Neural crest cell (in vitro differentiated cells): ENCODE measurements at regions not wholly inside any gene's neighbourhood (a gene's known extent, or its start where the extent isn't known, plus 50 kb on each side); places are given as distances from the start of the nearest gene placed in this dataset.

Experiments
- DNase-seq: peaks from one replicate; pipeline ENCODE4 v3.0.0; 2021; ENCODE audit warnings: low read depth, mixed read lengths, low spot score
- H3K27ac Mint-ChIP-seq: one replicate; pipeline ENCODE4 v1.8.0; 2021; ENCODE audit warnings: mild to moderate bottlenecking, mixed read lengths; ENCODE audit not compliant: unreplicated experiment
- H3K27me3 Mint-ChIP-seq: 2 replicates; pipeline ENCODE4 v1.8.0; 2021; ENCODE audit warnings: low read depth, mild to moderate bottlenecking, mixed read lengths
- H3K36me3 Mint-ChIP-seq: 2 replicates; pipeline ENCODE4 v1.8.0; 2021; ENCODE audit warnings: low read depth, mild to moderate bottlenecking, mixed read lengths
- H3K4me1 Mint-ChIP-seq: 2 replicates; pipeline ENCODE4 v1.8.0; 2021; ENCODE audit warnings: mixed read lengths
- H3K4me3 Mint-ChIP-seq: one replicate; pipeline ENCODE4 v1.8.0; 2021; ENCODE audit warnings: mild to moderate bottlenecking, mixed read lengths
- H3K9me3 Mint-ChIP-seq: 2 replicates; pipeline ENCODE4 v1.8.0; 2021; ENCODE audit warnings: mixed read lengths
- TF ChIP-seq, protein P1 (sequence below): fragments of 200-600 bp; sonication (generic); conservative IDR thresholded peaks from 2 replicates; pipeline ENCODE4 v1.5.0; 2021; ENCODE audit warnings: antibody characterized with exemption, mild to moderate bottlenecking

GRCh38 chr6:138030872-138031271 is 76.3 kb downstream of the PERP start:
- Mint-ChIP-seq H3K9me3 (no peaks in the 10 kb centered on the region), H3K4me1 (no peaks in the 10 kb centered on the region), H3K27me3 (no peaks in the 10 kb centered on the region), H3K4me3 (no peak overlapping the region), H3K27ac (no peak overlapping the region), H3K36me3 (no peaks in the 10 kb centered on the region)
- DNase-seq: no peak
- TF ChIP-seq, protein P1, sequence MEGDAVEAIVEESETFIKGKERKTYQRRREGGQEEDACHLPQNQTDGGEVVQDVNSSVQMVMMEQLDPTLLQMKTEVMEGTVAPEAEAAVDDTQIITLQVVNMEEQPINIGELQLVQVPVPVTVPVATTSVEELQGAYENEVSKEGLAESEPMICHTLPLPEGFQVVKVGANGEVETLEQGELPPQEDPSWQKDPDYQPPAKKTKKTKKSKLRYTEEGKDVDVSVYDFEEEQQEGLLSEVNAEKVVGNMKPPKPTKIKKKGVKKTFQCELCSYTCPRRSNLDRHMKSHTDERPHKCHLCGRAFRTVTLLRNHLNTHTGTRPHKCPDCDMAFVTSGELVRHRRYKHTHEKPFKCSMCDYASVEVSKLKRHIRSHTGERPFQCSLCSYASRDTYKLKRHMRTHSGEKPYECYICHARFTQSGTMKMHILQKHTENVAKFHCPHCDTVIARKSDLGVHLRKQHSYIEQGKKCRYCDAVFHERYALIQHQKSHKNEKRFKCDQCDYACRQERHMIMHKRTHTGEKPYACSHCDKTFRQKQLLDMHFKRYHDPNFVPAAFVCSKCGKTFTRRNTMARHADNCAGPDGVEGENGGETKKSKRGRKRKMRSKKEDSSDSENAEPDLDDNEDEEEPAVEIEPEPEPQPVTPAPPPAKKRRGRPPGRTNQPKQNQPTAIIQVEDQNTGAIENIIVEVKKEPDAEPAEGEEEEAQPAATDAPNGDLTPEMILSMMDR: no peak

GRCh38 chr6:138031417-138031816 is 75.8 kb downstream of the PERP start:
- Mint-ChIP-seq H3K4me3 (no peak overlapping the region), H3K9me3 (no peaks in the 10 kb centered on the region), H3K27ac (no peak overlapping the region), H3K27me3 (no peaks in the 10 kb centered on the region), H3K4me1 (no peaks in the 10 kb centered on the region), H3K36me3 (no peaks in the 10 kb centered on the region)
- DNase-seq: no peak
- TF ChIP-seq, protein P1: no peak

GRCh38 chr6:138031850-138032249 is 75.4 kb downstream of the PERP start:
- H3K4me3 Mint-ChIP-seq: no peak overlapping the region
- H3K4me1 Mint-ChIP-seq: peaks cover 2% of the 10 kb centered on the region
- no peak for DNase-seq
- no peaks in the 10 kb centered on the region for H3K27me3 Mint-ChIP-seq
- no peaks in the 10 kb centered on the region for H3K9me3 Mint-ChIP-seq
- H3K36me3 Mint-ChIP-seq: no peaks in the 10 kb centered on the region
- TF ChIP-seq, protein P1: no peak
- H3K27ac Mint-ChIP-seq: no peak overlapping the region

DNA sequence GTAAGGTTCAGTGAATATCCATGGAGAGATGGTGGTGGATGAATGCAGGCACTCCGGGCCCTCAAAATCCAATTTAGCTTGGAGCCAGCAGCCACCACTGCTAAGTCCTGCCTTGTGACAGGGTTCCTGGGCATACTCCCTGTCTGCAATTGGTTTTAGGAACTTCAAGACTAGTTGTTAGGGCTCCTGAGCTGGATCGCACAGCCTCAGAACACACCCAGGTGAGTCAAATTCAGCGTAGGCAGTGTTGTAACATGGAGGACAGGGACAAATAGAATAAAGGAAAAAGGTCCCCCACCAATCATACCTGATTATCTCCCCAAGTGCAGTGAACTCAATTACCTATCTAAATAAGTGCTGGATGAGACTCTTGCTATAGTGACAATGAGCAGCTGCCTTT is 74.6 kb downstream of the PERP start:
- Mint-ChIP-seq H3K27ac (no peak overlapping the region), H3K9me3 (no peaks in the 10 kb centered on the region), H3K4me3 (no peak overlapping the region), H3K4me1 (peaks cover 9% of the 10 kb centered on the region), H3K27me3 (no peaks in the 10 kb centered on the region), H3K36me3 (no peaks in the 10 kb centered on the region)
- no peak for DNase-seq
- TF ChIP-seq, protein P1: no peak

GRCh38 chr6:138034229-138034628 is 73.0 kb downstream of the PERP start:
- H3K27ac Mint-ChIP-seq: no peak overlapping the region
- no peaks in the 10 kb centered on the region for H3K9me3 Mint-ChIP-seq
- H3K36me3 Mint-ChIP-seq: no peaks in the 10 kb centered on the region
- H3K27me3 Mint-ChIP-seq: no peaks in the 10 kb centered on the region
- TF ChIP-seq, protein P1: no peak
- DNase-seq: no peak
- no peak overlapping the region for H3K4me3 Mint-ChIP-seq
- H3K4me1 Mint-ChIP-seq: peaks cover 9% of the 10 kb centered on the region

DNA sequence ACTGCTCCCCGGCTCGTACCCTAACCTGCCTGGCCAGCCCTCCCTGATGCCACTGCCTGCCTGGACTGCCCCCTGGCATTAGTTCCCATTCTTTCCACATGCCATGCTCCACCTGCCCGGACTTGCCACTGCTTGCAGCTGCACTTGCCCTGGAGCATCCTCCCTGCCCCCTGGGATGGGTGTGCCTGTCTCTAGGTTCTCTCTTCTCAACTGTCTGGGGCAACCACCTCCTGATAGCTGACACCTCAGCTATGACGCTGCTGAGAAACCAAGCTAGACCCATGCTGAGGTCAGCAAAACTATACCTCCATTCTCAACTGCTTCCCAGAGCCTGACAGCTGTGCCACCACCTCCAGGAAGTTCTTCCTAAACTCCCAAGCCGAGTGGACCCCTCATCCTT is 72.1 kb downstream of the PERP start:
- Mint-ChIP-seq H3K9me3 (no peaks in the 10 kb centered on the region), H3K36me3 (no peaks in the 10 kb centered on the region), H3K4me3 (no peak overlapping the region), H3K4me1 (peaks cover 9% of the 10 kb centered on the region), H3K27ac (no peak overlapping the region), H3K27me3 (no peaks in the 10 kb centered on the region)
- DNase-seq: no peak
- TF ChIP-seq, protein P1: no peak
